Liver (tissue), 7 donors: ENCODE measurements at regions not wholly inside any gene's neighbourhood (a gene's known extent, or its start where the extent isn't known, plus 50 kb on each side); places are given as distances from the start of the nearest gene placed in this dataset.

Experiments
- DNase-seq: peaks from one replicate; pipeline ENCODE4 v3.0.0-alpha.2; 2017; ENCODE audit warnings: low spot score
- H3K27ac ChIP-seq, 2 donors: one replicate each; pipeline ENCODE4 v1.7.0; 2013; ENCODE audit warnings: inconsistent platforms in 2 of 2, low read length in 2 of 2, control low read depth in 1 of 2, low read depth in 1 of 2, mild to moderate bottlenecking in 1 of 2
- H3K27me3 ChIP-seq, 4 donors: one replicate each; pipeline versions ENCODE4 v1.6.1 to v1.7.0; 2013; ENCODE audit warnings: low read length in 3 of 4, inconsistent platforms in 1 of 4, mild to moderate bottlenecking in 1 of 4, moderate library complexity in 1 of 4; ENCODE audit not compliant: control insufficient read depth in 4 of 4, insufficient read depth in 4 of 4
- H3K36me3 ChIP-seq, 4 donors: one replicate each; pipeline versions ENCODE4 v1.6.1 to v1.7.0; 2013; ENCODE audit warnings: low read length in 3 of 4, mild to moderate bottlenecking in 3 of 4, low read depth in 1 of 4, moderate library complexity in 1 of 4; ENCODE audit not compliant: control insufficient read depth in 4 of 4, insufficient read depth in 3 of 4
- H3K4me1 ChIP-seq, 4 donors: one replicate each; pipeline versions ENCODE4 v1.6.1 to v1.7.0; 2013; ENCODE audit warnings: low read length in 3 of 4, mild to moderate bottlenecking in 3 of 4, moderate library complexity in 1 of 4; ENCODE audit not compliant: control insufficient read depth in 4 of 4, insufficient read depth in 4 of 4
- H3K4me3 ChIP-seq, 3 donors: one replicate each; pipeline versions ENCODE4 v1.6.1 to v1.7.0; 2013; ENCODE audit warnings: low read length in 3 of 3, control low read depth in 1 of 3, low read depth in 1 of 3, mild to moderate bottlenecking in 1 of 3
- H3K9ac ChIP-seq, 2 donors: one replicate each; pipeline ENCODE4 v1.7.0; 2013; ENCODE audit warnings: low read length in 2 of 2, mild to moderate bottlenecking in 2 of 2, moderate library complexity in 2 of 2, control low read depth in 1 of 2, low read depth in 1 of 2
- H3K9me3 ChIP-seq, 4 donors: one replicate each; pipeline versions ENCODE4 v1.6.1 to v1.7.0; 2013; ENCODE audit warnings: low read length in 3 of 4; ENCODE audit not compliant: control insufficient read depth in 4 of 4
- EGR1 ChIP-seq, 2 donors: IDR thresholded peaks; 2 replicates each; pipeline ENCODE4 v1.6.1; 2016 to 2018; ENCODE audit warnings: antibody characterized with exemption in 2 of 2, low read depth in 2 of 2
- FOXA1 ChIP-seq: IDR thresholded peaks from 2 replicates; pipeline ENCODE4 v1.6.1; 2016; ENCODE audit warnings: antibody characterized with exemption
- FOXA2 ChIP-seq: IDR thresholded peaks from 2 replicates; pipeline ENCODE4 v1.6.1; 2016; ENCODE audit warnings: antibody characterized with exemption
- HNF4A ChIP-seq, 2 donors: conservative IDR thresholded peaks; 2 replicates each; pipeline ENCODE4 v1.6.1; 2016; ENCODE audit warnings: antibody characterized with exemption in 2 of 2, mild to moderate bottlenecking in 2 of 2
- HNF4G ChIP-seq: IDR thresholded peaks from 2 replicates; pipeline ENCODE4 v1.6.1; 2016; ENCODE audit warnings: antibody characterized with exemption
- JUND ChIP-seq, 2 donors: IDR thresholded peaks; 2 replicates each; pipeline ENCODE4 v1.6.1; 2016; ENCODE audit warnings: antibody characterized with exemption in 2 of 2
- NR2F2 ChIP-seq: IDR thresholded peaks from 2 replicates; pipeline ENCODE4 v1.6.1; 2016; ENCODE audit warnings: antibody characterized with exemption
- RAD21 ChIP-seq, 2 donors: IDR thresholded peaks; 2 replicates each; pipeline ENCODE4 v1.6.1; 2016; ENCODE audit warnings: antibody characterized with exemption in 2 of 2, mild to moderate bottlenecking in 2 of 2
- REST ChIP-seq: IDR thresholded peaks from 2 replicates; pipeline ENCODE4 v1.6.1; 2016; ENCODE audit warnings: antibody characterized with exemption, mild to moderate bottlenecking
- RXRA ChIP-seq, 2 donors: IDR thresholded peaks; 2 replicates each; pipeline ENCODE4 v1.6.1; 2017 to 2018; ENCODE audit warnings: antibody characterized with exemption in 2 of 2, mild to moderate bottlenecking in 1 of 2
- SP1 ChIP-seq: IDR thresholded peaks from 2 replicates; pipeline ENCODE4 v1.6.1; 2018; ENCODE audit warnings: antibody characterized with exemption, mild to moderate bottlenecking
- TAF1 ChIP-seq: conservative IDR thresholded peaks from 2 replicates; pipeline ENCODE4 v1.6.1; 2016; ENCODE audit warnings: antibody characterized with exemption, mild to moderate bottlenecking
- YY1 ChIP-seq: IDR thresholded peaks from 2 replicates; pipeline ENCODE4 v1.6.1; 2016; ENCODE audit warnings: antibody characterized with exemption, mild to moderate bottlenecking
- WGBS: extraction: QIAGEN DNeasy Blood & Tissue Kit; methylation state at CpG from one replicate; pipeline ENCODE4 v1.1.7; 2013; 5-methylcytosine and 5-hydroxymethylcytosine counted together
- TF ChIP-seq, protein P1 (sequence below): IDR thresholded peaks from 2 replicates; pipeline ENCODE4 v1.6.1; 2016; ENCODE audit warnings: antibody characterized with exemption
- TF ChIP-seq, protein P2 (sequence below): IDR thresholded peaks from 2 replicates; pipeline ENCODE4 v1.6.1; 2016; ENCODE audit warnings: antibody characterized with exemption
- TF ChIP-seq, protein P3 (sequence below): IDR thresholded peaks from 2 replicates; pipeline ENCODE4 v1.6.1; 2016; ENCODE audit warnings: antibody characterized with exemption
- donor health status: healthy.
- donor health status: healthy.
- donor health status: healthy.
- donor health status: healthy.

GRCh38 chr6:120614723-120615122 is 719.6 kb downstream of the TBC1D32 start (continued):
- TF ChIP-seq, protein P1, sequence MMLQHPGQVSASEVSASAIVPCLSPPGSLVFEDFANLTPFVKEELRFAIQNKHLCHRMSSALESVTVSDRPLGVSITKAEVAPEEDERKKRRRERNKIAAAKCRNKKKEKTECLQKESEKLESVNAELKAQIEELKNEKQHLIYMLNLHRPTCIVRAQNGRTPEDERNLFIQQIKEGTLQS, result no peak

DNA sequence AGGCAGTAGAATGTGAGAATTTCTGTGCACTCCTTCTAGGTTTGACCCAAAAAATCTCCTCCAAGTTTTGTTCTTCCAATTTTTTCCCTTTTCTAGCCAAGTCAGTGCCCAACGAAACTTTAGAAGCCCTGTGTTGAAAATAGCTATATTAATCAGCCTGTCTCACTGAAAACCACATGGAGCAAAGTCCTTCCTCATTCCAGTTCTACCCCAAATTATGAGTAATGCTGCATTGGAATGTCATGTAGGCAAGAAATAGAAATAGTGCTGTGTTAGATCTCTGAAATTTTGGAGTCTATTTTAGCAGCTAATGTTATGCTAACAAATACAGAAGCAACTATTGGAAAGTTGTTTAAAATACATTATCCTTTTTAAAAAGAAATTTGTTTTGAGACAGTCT is 725.5 kb downstream of the TBC1D32 start:
- no peak for DNase-seq
- TF ChIP-seq REST (no peak), FOXA1 (no peak), SP1 (no peak), HNF4A (conservative IDR thresholded peaks at IDR 0.05) (no peak), HNF4G (no peak), NR2F2 (no peak), EGR1 (IDR thresholded peaks at IDR 0.05; ENCODE audit: low read depth in 2 of 2) (no peak), RAD21 (IDR thresholded peaks at IDR 0.05) (no peak), FOXA2 (no peak), RXRA (IDR thresholded peaks at IDR 0.05) (no peak), JUND (IDR thresholded peaks at IDR 0.05) (no peak), TAF1 (no peak), YY1 (no peak)
- TF ChIP-seq, protein P2, sequence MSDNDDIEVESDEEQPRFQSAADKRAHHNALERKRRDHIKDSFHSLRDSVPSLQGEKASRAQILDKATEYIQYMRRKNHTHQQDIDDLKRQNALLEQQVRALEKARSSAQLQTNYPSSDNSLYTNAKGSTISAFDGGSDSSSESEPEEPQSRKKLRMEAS, result no peak
- TF ChIP-seq, protein P1, result no peak
- TF ChIP-seq, protein P3, sequence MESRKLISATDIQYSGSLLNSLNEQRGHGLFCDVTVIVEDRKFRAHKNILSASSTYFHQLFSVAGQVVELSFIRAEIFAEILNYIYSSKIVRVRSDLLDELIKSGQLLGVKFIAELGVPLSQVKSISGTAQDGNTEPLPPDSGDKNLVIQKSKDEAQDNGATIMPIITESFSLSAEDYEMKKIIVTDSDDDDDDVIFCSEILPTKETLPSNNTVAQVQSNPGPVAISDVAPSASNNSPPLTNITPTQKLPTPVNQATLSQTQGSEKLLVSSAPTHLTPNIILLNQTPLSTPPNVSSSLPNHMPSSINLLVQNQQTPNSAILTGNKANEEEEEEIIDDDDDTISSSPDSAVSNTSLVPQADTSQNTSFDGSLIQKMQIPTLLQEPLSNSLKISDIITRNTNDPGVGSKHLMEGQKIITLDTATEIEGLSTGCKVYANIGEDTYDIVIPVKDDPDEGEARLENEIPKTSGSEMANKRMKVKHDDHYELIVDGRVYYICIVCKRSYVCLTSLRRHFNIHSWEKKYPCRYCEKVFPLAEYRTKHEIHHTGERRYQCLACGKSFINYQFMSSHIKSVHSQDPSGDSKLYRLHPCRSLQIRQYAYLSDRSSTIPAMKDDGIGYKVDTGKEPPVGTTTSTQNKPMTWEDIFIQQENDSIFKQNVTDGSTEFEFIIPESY, result no peak
- WGBS, result 32% methylated on average over 1 of the region's 1 CpG

DNA sequence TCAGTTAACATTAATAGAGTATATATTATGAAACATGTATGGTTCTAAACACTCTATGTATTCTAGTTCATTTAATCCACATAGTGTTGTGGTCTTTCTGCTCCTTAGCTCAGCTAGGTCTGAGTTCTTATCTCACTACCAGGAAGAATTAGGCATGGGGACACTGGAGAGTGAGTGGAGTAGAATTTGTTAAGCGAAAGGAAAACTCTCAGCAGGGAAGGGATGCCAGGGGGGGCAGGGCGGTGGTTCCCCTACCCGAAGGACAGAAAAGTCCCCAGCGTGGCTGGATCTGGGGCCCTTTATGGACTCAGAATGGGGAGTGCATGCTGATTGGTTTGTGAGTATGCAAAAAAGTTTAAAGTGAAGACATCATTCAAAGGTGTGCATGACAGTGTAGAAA is 727.5 kb downstream of the TBC1D32 start:
- Histone ChIP-seq H3K9ac (no peak overlapping the region), H3K27ac (no peak overlapping the region), H3K36me3 (no peaks in the 10 kb centered on the region), H3K9me3 (no peaks in the 10 kb centered on the region), H3K27me3 (no peaks in the 10 kb centered on the region), H3K4me3 (no peak overlapping the region), H3K4me1 (no peaks in the 10 kb centered on the region)
- no peak for DNase-seq
- 54% methylated on average over 4 of the region's 4 CpGs for WGBS
- TF ChIP-seq, protein P1, result no peak
- no peak for TF ChIP-seq NR2F2

More for the DNA sequence above, 725.5 kb downstream of the TBC1D32 start:
- Histone ChIP-seq H3K9ac (no peak overlapping the region), H3K27ac (no peak overlapping the region), H3K36me3 (no peaks in the 10 kb centered on the region), H3K27me3 (no peaks in the 10 kb centered on the region), H3K4me3 (no peak overlapping the region), H3K4me1 (no peaks in the 10 kb centered on the region), H3K9me3 (no peaks in the 10 kb centered on the region)
